ENCODE measurements at regions not wholly inside any gene's neighbourhood (a gene's known extent, or its start where the extent isn't known, plus 50 kb on each side); places are given as distances from the start of the nearest gene placed in this dataset.

GRCh38 chr10:123556736-123557135, 109.4 kb upstream of the GPR26 start:
- Histone ChIP-seq H3K36me3 (ENCODE audit: control insufficient read depth, insufficient read depth, low read length) (no peaks in the 10 kb centered on the region), H3K4me3 (no peak overlapping the region), H3K27ac (ENCODE audit: extremely low read depth, low read depth, low read length) (no peak overlapping the region), H4K20me1 (replicated peaks; ENCODE audit: control insufficient read depth, insufficient read depth, low read length) (no peaks in the 10 kb centered on the region), H3K4me1 (replicated peaks in 1 of 2; ENCODE audit: control insufficient read depth in 2 of 2, insufficient read depth in 2 of 2, low read length in 2 of 2) (peaks cover 2 to 8% of the 10 kb centered on the region in 2 experiments; a peak in 3 of 5 replicates), H3K27me3 (ENCODE audit: control insufficient read depth in 2 of 2, insufficient read depth in 2 of 2, low read length in 2 of 2) (peaks cover 0 to 15% of the 10 kb centered on the region in 2 experiments; a peak in 2 of 5 replicates), H3K4me2 (ENCODE audit: insufficient read depth, low read length) (no peak overlapping the region), H3K9ac (ENCODE audit: insufficient read depth in 1 of 2, low read depth in 2 of 2, low read length in 2 of 2) (no peak overlapping the region), H3K79me2 (ENCODE audit: control insufficient read depth, insufficient read depth, low read length) (no peaks in the 10 kb centered on the region), H2AFZ (ENCODE audit: low read depth, low read length) (no peak overlapping the region), H3K9me3 (replicated peaks; ENCODE audit: control insufficient read depth, insufficient read depth, low read depth, low read length) (no peaks in the 10 kb centered on the region), H3K9me1 (ENCODE audit: control insufficient read depth, insufficient read depth, low read length) (no peaks in the 10 kb centered on the region)
- no TSS peak for BruUV-seq (replicated peaks)
- 0% methylated on average over 12 of the region's 16 CpGs for whole genome bisulfite sequencing (ENCODE audit: insufficient coverage, low coverage, missing lambda C conversion rate)
- FAIRE-seq (no peak), ATAC-seq (no peak), DNase-seq (ENCODE audit: extremely low read depth in 1 of 4, low spot score in 3 of 4) (no peak)
- CTCF ChIA-PET (ENCODE audit: low intra/inter-chr PET ratio) = interaction anchor here (0.6 to 0.7 kb wide), 3 partner anchors 421 to 513 kb away, joined by 3 to 6 read pairs (median 3); partner anchors contain the start of gene HMX3
- in situ Hi-C loops (cut with MboI) = no loop called here
- POLR2A ChIA-PET = no interaction called here
- intact Hi-C loops (cut with micrococcal nuclease) = no loop called here
- TF ChIP-seq SAP30 (IDR thresholded peaks at IDR 0.05; ENCODE audit: borderline replicate concordance, insufficient read depth, low read depth, low read length, poor library complexity, severe bottlenecking) (no peak), HDAC6 (IDR thresholded peaks at IDR 0.05; ENCODE audit: low read depth, low read length) (no peak), SMC3 (conservative IDR thresholded peaks at IDR 0.05; ENCODE audit: insufficient read depth, low read depth, low read length) (no peak), ELF1 (tag; IDR thresholded peaks at IDR 0.05) (no peak), NFIX (CRISPR knock-in tag; IDR thresholded peaks at IDR 0.05; ENCODE audit: low read depth) (no peak), USF1 (CRISPR knock-in tag; IDR thresholded peaks at IDR 0.05) (no peak), ZNF75A (CRISPR knock-in tag; IDR thresholded peaks at IDR 0.05) (no peak), ESRRB (CRISPR knock-in tag; IDR thresholded peaks at IDR 0.05; ENCODE audit: borderline replicate concordance) (no peak), ZNF79 (CRISPR knock-in tag; IDR thresholded peaks at IDR 0.05; ENCODE audit: low read depth) (no peak), ZNF717 (CRISPR knock-in tag; IDR thresholded peaks at IDR 0.05) (no peak), RBFOX2 (IDR thresholded peaks at IDR 0.05; ENCODE audit: low read depth, low read length) (no peak), CCAR2 (IDR thresholded peaks at IDR 0.05; ENCODE audit: low read depth, low read length) (no peak), ZNF407 (IDR thresholded peaks at IDR 0.05; ENCODE audit: low read depth) (no peak), ZNF507 (tag; conservative IDR thresholded peaks at IDR 0.05) (no peak)
